Activated CD8-positive, alpha-beta memory T cell treated with anti-CD3 and anti-CD28 coated beads, Interleukin-2, amount 50 U/mL, for 4 hours (primary cell): ENCODE measurements at regions not wholly inside any gene's neighbourhood (a gene's known extent, or its start where the extent isn't known, plus 50 kb on each side); places are given as distances from the start of the nearest gene placed in this dataset.
"Not testable (repeated sequence)": the region's sequence is repeated elsewhere in the genome, so short reads cannot be mapped to it uniquely, and the experiment has no call there.

Source experiments
- DNase-seq: peaks from one replicate; pipeline ENCODE4 v3.0.0-alpha.2; 2020

DNA sequence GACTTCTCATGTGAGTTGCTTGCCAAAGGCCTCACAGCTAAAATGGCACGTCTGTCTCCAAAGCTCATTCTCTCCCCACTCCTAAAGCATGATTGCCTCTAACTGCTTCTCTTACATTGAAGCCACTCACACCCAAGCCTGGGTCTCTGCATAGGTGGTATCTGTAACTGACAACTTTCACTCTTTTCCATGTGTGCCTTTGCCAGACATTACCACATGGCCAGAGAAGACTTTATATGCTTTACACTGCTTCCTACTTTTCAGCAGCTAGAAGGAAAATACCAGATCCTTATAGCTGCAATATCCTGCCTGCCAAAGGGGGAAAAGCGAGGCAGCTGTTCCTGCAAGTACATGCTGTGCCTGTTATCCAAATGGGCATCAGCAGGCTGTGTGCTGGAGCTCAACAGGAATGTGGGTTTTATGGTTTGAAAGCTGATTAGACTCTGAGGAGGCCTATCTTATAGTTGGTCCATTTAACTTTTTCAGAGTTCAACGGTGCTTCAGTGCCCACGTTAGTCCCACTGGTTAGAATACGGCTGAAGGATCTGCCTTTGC, 547.1 kb downstream of the RAB38 start:
- no peak for DNase-seq

DNA sequence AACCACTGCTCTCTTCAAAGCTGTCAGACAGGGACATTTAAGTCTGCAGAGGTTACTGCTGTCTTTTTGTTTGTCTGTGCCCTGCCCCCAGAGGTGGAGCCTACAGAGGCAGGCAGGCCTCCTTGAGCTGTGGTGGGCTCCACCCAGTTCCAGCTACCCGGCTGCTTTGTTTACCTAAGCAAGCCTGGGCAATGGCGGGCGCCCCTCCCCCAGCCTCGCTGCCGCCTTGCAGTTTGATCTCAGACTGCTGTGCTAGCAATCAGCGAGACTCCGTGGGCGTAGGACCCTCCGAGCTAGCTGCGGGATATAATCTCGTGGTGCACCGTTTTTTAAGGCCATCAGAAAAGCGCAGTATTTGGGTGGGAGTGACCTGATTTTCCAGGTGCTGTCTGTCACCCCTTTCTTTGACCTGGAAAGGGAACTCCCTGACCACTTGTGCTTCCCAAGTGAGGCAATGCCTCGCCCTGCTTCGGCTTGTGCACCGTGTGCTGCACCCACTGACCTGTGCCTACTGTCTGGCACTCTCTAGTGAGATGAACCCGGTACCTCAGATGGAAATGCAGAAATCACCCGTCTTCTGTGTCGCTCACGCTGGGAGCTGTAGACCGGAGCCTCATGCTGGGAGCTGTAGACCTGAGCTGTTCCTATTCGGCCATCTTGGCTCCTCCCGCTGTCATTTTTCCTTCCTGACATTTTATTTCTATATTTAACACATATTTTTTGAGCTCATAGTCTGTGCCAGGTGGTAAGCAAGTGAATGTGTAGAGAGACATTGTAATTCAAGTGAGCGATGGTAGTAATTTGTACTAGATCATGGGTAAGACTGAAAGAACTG, 551.5 kb downstream of the RAB38 start:
- not testable (repeated sequence) for DNase-seq

- no peak for DNase-seq
Measured at GRCh38 chr11:87616511-87616910, 558.7 kb downstream of the RAB38 start.

GRCh38 chr11:87604350-87604749, 566.6 kb downstream of the TMEM135 start:
- no peak for DNase-seq

GRCh38 chr11:87603887-87604286, 566.2 kb downstream of the TMEM135 start:
- no peak for DNase-seq

DNA sequence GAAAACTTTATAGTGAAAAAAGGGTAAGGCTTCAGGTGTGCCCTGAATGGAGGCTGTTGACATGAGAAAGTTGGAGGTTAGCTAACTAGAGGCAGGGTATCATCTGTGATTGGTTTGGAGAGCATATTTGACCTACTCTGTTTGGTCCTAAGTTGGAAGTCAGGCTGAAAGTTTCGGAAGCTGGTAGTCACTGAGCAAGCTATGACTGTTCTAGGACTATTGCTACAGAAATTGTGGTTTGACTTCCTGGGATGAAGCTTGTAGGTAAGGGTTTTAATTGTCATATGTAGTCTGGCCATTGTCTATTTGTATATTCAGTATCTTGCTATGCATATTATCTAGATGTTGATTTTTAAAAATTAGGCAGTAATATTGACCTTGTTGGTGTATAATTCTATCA, 565.0 kb downstream of the TMEM135 start:
- no peak for DNase-seq

GRCh38 chr11:87600938-87601337, 563.2 kb downstream of the TMEM135 start:
- no peak for DNase-seq

GRCh38 chr11:87597725-87598124, 560.0 kb downstream of the TMEM135 start:
- no peak for DNase-seq

DNA sequence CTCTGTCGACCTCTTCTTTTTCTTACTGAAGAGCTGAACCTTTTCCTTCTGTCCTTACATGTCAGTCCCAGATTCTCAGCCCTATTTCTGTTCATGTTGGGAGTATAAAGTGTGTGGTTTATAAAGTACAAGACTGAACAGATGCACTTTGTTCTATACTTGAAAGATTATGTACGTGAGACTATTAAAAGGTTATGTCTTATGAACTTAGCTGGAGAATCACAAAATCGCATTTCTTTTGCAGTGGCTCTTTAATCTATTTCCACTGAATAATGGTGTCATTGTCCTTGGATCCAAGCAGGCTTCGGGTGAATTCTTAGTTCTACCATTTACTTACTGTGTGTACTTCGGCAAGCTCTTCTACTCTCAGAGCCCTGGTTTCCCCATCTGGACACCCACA, 558.4 kb downstream of the TMEM135 start:
- no peak for DNase-seq

GRCh38 chr11:87589082-87589481, 551.3 kb downstream of the TMEM135 start:
- no peak for DNase-seq

DNA sequence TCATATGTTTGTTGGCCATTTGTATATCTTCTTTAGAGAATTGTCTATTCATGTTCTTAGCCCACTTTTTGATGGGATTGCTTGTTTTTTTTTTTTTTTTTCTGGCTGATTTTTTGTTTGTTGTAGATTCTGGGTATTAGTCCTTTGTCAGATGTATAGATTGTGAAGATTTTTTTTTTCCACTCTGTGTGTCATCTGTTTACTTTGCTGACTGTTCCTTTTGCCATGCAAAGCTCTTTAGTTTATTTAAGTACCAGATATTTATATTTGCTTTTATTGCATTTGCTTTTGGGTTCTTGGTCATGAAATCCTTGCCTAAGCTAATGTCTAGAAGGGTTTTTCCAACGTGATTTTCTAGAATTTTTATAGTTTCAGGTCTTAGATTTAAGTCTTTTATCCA, 547.9 kb downstream of the TMEM135 start:
- DNase-seq, result not testable (repeated sequence)

DNA sequence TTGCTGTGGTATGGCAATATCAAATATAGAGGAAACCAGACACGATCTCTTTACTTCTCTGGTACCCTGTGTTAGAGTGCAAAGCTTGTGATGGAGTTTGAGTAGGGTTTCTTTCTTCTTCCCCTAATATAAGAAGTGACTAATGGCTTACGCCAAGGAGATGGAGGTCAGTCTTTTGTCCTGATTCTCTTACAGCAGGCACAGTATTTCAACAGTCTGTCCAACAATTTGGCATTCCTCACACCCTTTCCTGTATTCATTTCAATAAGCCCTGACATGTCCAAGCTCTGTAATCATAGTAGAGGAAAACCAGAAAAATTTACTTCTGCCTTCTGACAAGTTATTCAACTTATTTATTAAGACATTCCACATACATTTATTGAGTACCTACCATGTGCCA, 546.2 kb downstream of the TMEM135 start:
- DNase-seq, result no peak

- no peak for DNase-seq
Measured at GRCh38 chr11:87575088-87575487, 537.4 kb downstream of the TMEM135 start.

DNA sequence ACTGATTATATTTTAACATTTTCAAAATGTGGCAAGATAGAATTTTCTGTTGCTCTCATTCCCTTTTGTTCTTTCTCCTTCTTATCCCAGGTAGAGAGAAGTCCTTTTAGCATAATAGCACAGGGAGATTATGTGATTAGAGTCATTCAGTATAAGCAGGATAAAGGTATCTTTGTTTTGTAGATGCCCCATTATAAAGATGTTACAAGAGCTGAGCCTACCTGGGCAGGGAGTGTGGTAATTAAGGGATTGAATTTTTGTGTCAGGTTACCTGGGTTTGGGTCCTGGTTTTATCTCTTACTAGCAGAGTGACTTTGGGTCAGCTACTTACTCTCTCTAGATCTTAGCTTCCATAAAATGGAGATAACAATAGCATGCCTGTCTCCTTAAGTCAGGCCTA, 536.5 kb downstream of the TMEM135 start:
- no peak for DNase-seq

DNA sequence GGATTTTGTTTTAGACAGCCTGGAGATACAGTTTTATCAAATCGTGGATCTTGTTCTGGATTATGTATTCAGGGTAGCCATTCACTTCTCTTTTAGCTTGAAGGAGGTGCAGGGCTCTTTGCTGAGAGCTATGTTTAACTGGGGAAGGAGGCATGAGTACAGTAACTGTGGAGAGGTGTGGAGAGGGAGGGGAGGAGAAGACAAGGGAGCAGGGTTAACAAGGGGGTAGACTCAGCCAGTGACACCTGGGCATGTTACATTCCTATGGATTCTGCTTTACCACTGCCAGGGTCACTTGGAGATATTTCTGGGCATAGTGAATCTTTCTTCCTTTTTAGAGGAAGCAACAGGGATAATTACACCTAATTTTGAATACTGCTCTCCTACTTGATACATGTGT, 536.0 kb downstream of the TMEM135 start:
- DNase-seq, result no peak

- no peak for DNase-seq
Measured at GRCh38 chr11:87572881-87573280, 535.1 kb downstream of the TMEM135 start.

GRCh38 chr11:87560352-87560751, 522.6 kb downstream of the TMEM135 start:
- DNase-seq, result no peak

- not testable (repeated sequence) for DNase-seq
Measured at GRCh38 chr11:87559852-87560251, 522.1 kb downstream of the TMEM135 start.

DNA sequence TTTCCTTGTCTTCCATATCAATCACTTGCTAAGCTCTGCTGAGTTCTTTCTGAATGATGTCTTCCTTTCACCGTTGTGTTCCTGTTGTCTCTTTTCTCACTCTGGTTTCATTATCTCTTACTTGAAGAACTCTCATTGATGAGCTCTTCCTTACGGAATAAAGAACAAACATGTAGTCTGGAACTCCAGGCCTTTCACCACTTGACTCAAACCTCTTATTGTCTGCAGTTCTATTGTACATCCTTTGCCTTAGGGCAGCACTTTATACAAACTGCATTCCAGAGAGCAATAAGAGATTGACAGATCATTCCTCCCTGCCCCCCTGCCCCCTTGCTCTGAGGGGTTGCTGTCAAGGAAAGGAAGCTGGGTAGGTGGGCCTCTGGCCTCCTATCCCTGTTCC, 517.4 kb downstream of the TMEM135 start:
- no peak for DNase-seq

DNA sequence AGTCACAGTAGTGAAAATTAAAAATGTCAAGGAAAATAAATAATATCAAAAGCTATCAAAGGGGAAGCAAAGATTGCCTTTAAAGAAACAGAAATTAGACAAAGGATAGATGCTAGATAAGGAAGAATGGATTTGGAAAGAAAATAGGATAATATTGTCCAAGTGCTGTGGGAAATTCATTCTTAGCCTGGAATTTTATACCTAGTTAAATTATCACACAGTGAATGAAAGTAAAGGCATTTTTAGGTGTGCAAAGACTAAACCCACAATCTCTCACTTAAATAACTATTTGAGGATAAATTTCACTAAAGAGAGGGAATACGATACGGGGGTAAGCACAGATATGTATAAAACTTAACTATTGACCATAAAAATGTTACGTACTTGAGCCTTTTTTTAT, 511.1 kb downstream of the TMEM135 start:
- DNase-seq, result no peak

DNA sequence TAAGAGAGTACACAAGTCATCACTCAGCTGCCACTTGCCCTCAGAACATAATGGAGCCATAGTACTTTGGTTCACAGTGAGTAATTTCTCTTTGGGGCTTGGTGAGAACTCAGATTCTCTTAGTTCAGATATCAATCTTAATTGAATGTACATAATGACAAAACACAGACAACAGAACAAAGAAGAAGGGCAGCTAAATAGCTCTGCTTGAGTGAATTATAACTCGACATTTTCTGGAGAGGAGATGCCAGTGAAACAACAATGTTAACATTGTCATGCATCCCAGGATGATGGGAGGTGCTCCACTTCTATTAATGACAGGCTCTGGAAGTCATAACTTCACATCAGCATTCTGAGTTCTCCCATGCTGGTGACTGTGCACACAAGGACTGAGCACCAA, 508.1 kb downstream of the TMEM135 start:
- no peak for DNase-seq

- DNase-seq, result no peak
Measured at GRCh38 chr11:87539596-87539995, 501.9 kb downstream of the TMEM135 start.

DNA sequence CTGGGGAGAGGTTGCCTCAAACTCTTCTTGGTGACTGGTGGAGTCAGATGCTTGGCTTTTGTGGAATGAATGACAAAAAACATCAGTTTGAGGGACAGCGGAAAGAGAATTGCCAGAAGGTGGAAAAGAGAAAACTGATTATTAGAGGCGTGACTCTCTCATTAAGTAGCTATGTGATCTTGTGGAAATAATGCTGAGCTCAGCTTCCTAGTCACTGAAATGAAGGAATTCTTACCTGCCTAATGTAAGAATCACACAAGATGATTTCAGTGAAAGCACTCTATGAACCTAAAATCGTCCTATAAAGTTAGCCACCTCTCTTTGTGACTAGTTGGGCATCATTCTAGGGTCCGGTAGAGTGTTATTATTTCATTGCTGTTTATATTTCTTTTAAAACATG, 498.8 kb downstream of the TMEM135 start:
- no peak for DNase-seq

- no peak for DNase-seq
Measured at GRCh38 chr11:87536016-87536415, 498.3 kb downstream of the TMEM135 start.

GRCh38 chr11:87535513-87535912, 497.8 kb downstream of the TMEM135 start:
- no peak for DNase-seq
